Calu3 (cell line): ENCODE measurements at regions not wholly inside any gene's neighbourhood (a gene's known extent, or its start where the extent isn't known, plus 50 kb on each side); places are given as distances from the start of the nearest gene placed in this dataset.

Experiments
- BruUV-seq: library from RNA; stranded (reverse); fragments of 400-500 nt; replicated peaks from 2 replicates; lab custom pipeline; 2021; lab: Mats Ljungman, UMichigan
- CTCF ChIA-PET: fragments of 300-600 bp; sonication (Branson Sonifier 250); formaldehyde crosslinking; loops from one replicate; lab custom pipeline; 2022; ENCODE audit warnings: antibody characterized with exemption; lab: Charles Lee
- DNase-seq: peaks from one replicate; pipeline ENCODE4 v3.0.0; 2022
- H3K27ac Mint-ChIP-seq: one replicate; pipeline ENCODE4 v1.8.0; 2022; ENCODE audit warnings: mixed read lengths; ENCODE audit not compliant: unreplicated experiment
- H3K27me3 Mint-ChIP-seq: one replicate; pipeline ENCODE4 v1.8.0; 2022; ENCODE audit warnings: mixed read lengths; ENCODE audit not compliant: unreplicated experiment
- H3K36me3 Mint-ChIP-seq: one replicate; pipeline ENCODE4 v1.8.0; 2022; ENCODE audit warnings: mild to moderate bottlenecking, moderate library complexity, mixed read lengths; ENCODE audit not compliant: insufficient read depth, unreplicated experiment
- H3K4me1 Mint-ChIP-seq: one replicate; pipeline ENCODE4 v1.8.0; 2022; ENCODE audit warnings: mild to moderate bottlenecking, low read depth, mixed read lengths; ENCODE audit not compliant: unreplicated experiment
- H3K4me3 Mint-ChIP-seq: one replicate; pipeline ENCODE4 v1.8.0; 2022; ENCODE audit warnings: mild to moderate bottlenecking, low read depth, moderate library complexity, mixed read lengths; ENCODE audit not compliant: unreplicated experiment
- H3K9me3 Mint-ChIP-seq: one replicate; pipeline ENCODE4 v1.8.0; 2022; ENCODE audit warnings: low read depth, mixed read lengths; ENCODE audit not compliant: unreplicated experiment
- intact Hi-C: fragments of 100-400 bp; cut with micrococcal nuclease; formaldehyde crosslinking; loops from one replicate; pipeline ENCODE4 v1.10.0; 2022; ENCODE audit not compliant: unreplicated experiment
- TF ChIP-seq, protein P1 (sequence below): fragments of 200-600 bp; IDR thresholded peaks from one replicate; pipeline ENCODE4 v1.8.0; 2022; ENCODE audit warnings: antibody characterized with exemption; ENCODE audit not compliant: unreplicated experiment

GRCh38 chr13:99829593-99830239, 141.9 kb downstream of the ZIC5 start:
- intact Hi-C loops: no loop called here
- no peak for DNase-seq
- no peaks in the 10 kb centered on the region for H3K9me3 Mint-ChIP-seq
- BruUV-seq: no TSS peak
- TF ChIP-seq, protein P1, sequence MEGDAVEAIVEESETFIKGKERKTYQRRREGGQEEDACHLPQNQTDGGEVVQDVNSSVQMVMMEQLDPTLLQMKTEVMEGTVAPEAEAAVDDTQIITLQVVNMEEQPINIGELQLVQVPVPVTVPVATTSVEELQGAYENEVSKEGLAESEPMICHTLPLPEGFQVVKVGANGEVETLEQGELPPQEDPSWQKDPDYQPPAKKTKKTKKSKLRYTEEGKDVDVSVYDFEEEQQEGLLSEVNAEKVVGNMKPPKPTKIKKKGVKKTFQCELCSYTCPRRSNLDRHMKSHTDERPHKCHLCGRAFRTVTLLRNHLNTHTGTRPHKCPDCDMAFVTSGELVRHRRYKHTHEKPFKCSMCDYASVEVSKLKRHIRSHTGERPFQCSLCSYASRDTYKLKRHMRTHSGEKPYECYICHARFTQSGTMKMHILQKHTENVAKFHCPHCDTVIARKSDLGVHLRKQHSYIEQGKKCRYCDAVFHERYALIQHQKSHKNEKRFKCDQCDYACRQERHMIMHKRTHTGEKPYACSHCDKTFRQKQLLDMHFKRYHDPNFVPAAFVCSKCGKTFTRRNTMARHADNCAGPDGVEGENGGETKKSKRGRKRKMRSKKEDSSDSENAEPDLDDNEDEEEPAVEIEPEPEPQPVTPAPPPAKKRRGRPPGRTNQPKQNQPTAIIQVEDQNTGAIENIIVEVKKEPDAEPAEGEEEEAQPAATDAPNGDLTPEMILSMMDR: no peak
- H3K36me3 Mint-ChIP-seq: no peaks in the 10 kb centered on the region
- no peaks in the 10 kb centered on the region for H3K4me1 Mint-ChIP-seq
- H3K4me3 Mint-ChIP-seq: no peak overlapping the region
- CTCF ChIA-PET: no interaction called here
- peaks cover 17% of the 10 kb centered on the region for H3K27me3 Mint-ChIP-seq
- no peak overlapping the region for H3K27ac Mint-ChIP-seq

DNA sequence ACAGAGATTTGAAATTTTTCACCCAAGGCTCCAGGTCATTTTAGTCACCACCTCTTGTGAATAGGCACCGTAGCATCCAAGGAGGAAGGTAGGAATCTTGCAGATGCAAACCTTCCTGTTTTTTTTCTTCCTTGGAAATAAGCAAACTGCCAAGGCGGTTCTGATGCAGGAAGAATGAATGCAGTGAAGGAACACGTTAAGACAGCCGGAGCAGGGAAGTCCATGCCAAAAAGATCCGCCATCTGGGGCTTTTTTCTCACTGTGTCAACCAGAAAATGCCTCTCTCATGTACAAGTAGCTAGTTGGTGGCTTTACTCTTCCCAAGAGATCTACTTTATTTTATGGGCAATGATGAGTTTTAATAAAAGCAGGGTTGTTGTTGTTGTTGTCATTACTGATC, 142.4 kb downstream of the ZIC5 start:
- Mint-ChIP-seq H3K9me3 (no peaks in the 10 kb centered on the region), H3K36me3 (no peaks in the 10 kb centered on the region), H3K27me3 (peaks cover 23% of the 10 kb centered on the region), H3K27ac (no peak overlapping the region), H3K4me1 (no peaks in the 10 kb centered on the region), H3K4me3 (no peak overlapping the region)
- DNase-seq: no peak
- CTCF ChIA-PET: no interaction called here
- TF ChIP-seq, protein P1: no peak
- BruUV-seq: no TSS peak
- intact Hi-C loops: no loop called here

DNA sequence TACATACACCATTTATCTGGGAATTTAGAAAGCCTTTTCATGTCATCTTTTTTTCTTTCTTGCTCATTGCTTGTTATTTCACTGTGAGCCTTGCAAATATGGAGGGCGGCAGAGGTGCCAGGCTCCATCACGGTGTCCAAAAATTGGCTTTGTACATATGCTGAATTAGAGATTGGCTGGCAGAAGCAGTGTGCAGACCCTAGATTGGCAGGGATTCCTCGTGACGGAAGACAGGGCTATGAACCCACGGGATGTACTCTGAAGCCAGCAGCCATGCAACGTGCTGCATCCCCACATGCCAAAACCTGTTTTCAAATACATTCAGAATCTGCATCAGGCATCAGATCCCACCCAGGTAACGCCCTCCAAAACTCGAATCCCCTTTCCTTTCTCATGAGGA, 142.8 kb downstream of the ZIC5 start:
- TF ChIP-seq, protein P1: no peak
- no TSS peak for BruUV-seq
- Mint-ChIP-seq H3K27ac (no peak overlapping the region), H3K4me1 (no peaks in the 10 kb centered on the region), H3K4me3 (no peak overlapping the region), H3K27me3 (peaks cover 26% of the 10 kb centered on the region), H3K36me3 (no peaks in the 10 kb centered on the region), H3K9me3 (no peaks in the 10 kb centered on the region)
- CTCF ChIA-PET: no interaction called here
- intact Hi-C loops: no loop called here
- DNase-seq: no peak

DNA sequence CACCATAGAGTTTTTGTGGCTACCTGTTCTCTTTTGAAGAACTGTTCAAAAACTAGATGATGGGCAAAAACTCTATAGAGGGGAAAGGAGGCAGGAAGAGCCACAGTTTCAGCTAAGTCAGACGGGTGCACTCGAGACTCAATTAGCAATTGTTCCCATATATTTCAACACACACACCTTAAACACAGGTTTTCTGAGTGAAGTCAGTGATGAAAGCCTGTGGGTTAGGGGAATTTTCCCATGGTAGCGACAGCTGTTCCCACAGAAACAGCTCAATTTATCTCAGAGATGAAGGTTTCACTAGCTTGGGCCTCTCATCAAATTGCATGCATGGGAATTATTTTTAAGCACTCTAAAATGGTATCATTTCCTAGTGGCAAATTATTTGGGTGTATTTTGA, 143.4 kb downstream of the ZIC5 start:
- H3K36me3 Mint-ChIP-seq: no peaks in the 10 kb centered on the region
- BruUV-seq: no TSS peak
- H3K9me3 Mint-ChIP-seq: no peaks in the 10 kb centered on the region
- H3K4me1 Mint-ChIP-seq: no peaks in the 10 kb centered on the region
- intact Hi-C loops: no loop called here
- no peak overlapping the region for H3K4me3 Mint-ChIP-seq
- peaks cover 26% of the 10 kb centered on the region for H3K27me3 Mint-ChIP-seq
- no peak overlapping the region for H3K27ac Mint-ChIP-seq
- TF ChIP-seq, protein P1: no peak
- DNase-seq: no peak
- CTCF ChIA-PET: no interaction called here
